Liver (tissue), 8 donors: ENCODE measurements at regions not wholly inside any gene's neighbourhood (a gene's known extent, or its start where the extent isn't known, plus 50 kb on each side); places are given as distances from the start of the nearest gene placed in this dataset.
"Not testable (repeated sequence)": the region's sequence is repeated elsewhere in the genome, so short reads cannot be mapped to it uniquely, and the experiment has no call there.

Experiments used
- DNase-seq: peaks from one replicate; pipeline ENCODE4 v3.0.0-alpha.2; 2017; ENCODE audit warnings: low spot score
- H3K27ac ChIP-seq, 2 donors: one replicate each; pipeline ENCODE4 v1.7.0; 2013; ENCODE audit warnings: inconsistent platforms in 2 of 2, low read length in 2 of 2, control low read depth in 1 of 2, low read depth in 1 of 2, mild to moderate bottlenecking in 1 of 2
- H3K27me3 ChIP-seq, 4 donors: one replicate each; pipeline versions ENCODE4 v1.6.1 to v1.7.0; 2013; ENCODE audit warnings: low read length in 3 of 4, inconsistent platforms in 1 of 4, mild to moderate bottlenecking in 1 of 4, moderate library complexity in 1 of 4; ENCODE audit not compliant: control insufficient read depth in 4 of 4, insufficient read depth in 4 of 4
- H3K36me3 ChIP-seq, 4 donors: one replicate each; pipeline versions ENCODE4 v1.6.1 to v1.7.0; 2013; ENCODE audit warnings: low read length in 3 of 4, mild to moderate bottlenecking in 3 of 4, low read depth in 1 of 4, moderate library complexity in 1 of 4; ENCODE audit not compliant: control insufficient read depth in 4 of 4, insufficient read depth in 3 of 4
- H3K4me1 ChIP-seq, 4 donors: one replicate each; pipeline versions ENCODE4 v1.6.1 to v1.7.0; 2013; ENCODE audit warnings: low read length in 3 of 4, mild to moderate bottlenecking in 3 of 4, moderate library complexity in 1 of 4; ENCODE audit not compliant: control insufficient read depth in 4 of 4, insufficient read depth in 4 of 4
- H3K4me3 ChIP-seq, 3 donors: one replicate each; pipeline versions ENCODE4 v1.6.1 to v1.7.0; 2013; ENCODE audit warnings: low read length in 3 of 3, control low read depth in 1 of 3, low read depth in 1 of 3, mild to moderate bottlenecking in 1 of 3
- H3K9ac ChIP-seq, 2 donors: one replicate each; pipeline ENCODE4 v1.7.0; 2013; ENCODE audit warnings: low read length in 2 of 2, mild to moderate bottlenecking in 2 of 2, moderate library complexity in 2 of 2, control low read depth in 1 of 2, low read depth in 1 of 2
- H3K9me3 ChIP-seq, 4 donors: one replicate each; pipeline versions ENCODE4 v1.6.1 to v1.7.0; 2013; ENCODE audit warnings: low read length in 3 of 4; ENCODE audit not compliant: control insufficient read depth in 4 of 4
- EGR1 ChIP-seq, 2 donors: IDR thresholded peaks; 2 replicates each; pipeline ENCODE4 v1.6.1; 2016 to 2018; ENCODE audit warnings: antibody characterized with exemption in 2 of 2, low read depth in 2 of 2
- FOXA2 ChIP-seq: IDR thresholded peaks from 2 replicates; pipeline ENCODE4 v1.6.1; 2016; ENCODE audit warnings: antibody characterized with exemption
- GABPA ChIP-seq, 2 donors: IDR thresholded peaks in 1 of 2; conservative IDR thresholded peaks in 1 of 2; 2 replicates each; pipeline ENCODE4 v1.6.1; 2016; ENCODE audit warnings: antibody characterized with exemption in 2 of 2, mild to moderate bottlenecking in 1 of 2, moderate library complexity in 1 of 2
- HNF4A ChIP-seq, 2 donors: conservative IDR thresholded peaks; 2 replicates each; pipeline ENCODE4 v1.6.1; 2016; ENCODE audit warnings: antibody characterized with exemption in 2 of 2, mild to moderate bottlenecking in 2 of 2
- HNF4G ChIP-seq: IDR thresholded peaks from 2 replicates; pipeline ENCODE4 v1.6.1; 2016; ENCODE audit warnings: antibody characterized with exemption
- JUND ChIP-seq, 2 donors: IDR thresholded peaks; 2 replicates each; pipeline ENCODE4 v1.6.1; 2016; ENCODE audit warnings: antibody characterized with exemption in 2 of 2
- NR2F2 ChIP-seq: IDR thresholded peaks from 2 replicates; pipeline ENCODE4 v1.6.1; 2016; ENCODE audit warnings: antibody characterized with exemption
- RAD21 ChIP-seq, 2 donors: IDR thresholded peaks; 2 replicates each; pipeline ENCODE4 v1.6.1; 2016; ENCODE audit warnings: antibody characterized with exemption in 2 of 2, mild to moderate bottlenecking in 2 of 2
- RXRA ChIP-seq, 2 donors: IDR thresholded peaks; 2 replicates each; pipeline ENCODE4 v1.6.1; 2017 to 2018; ENCODE audit warnings: antibody characterized with exemption in 2 of 2, mild to moderate bottlenecking in 1 of 2
- SP1 ChIP-seq: IDR thresholded peaks from 2 replicates; pipeline ENCODE4 v1.6.1; 2018; ENCODE audit warnings: antibody characterized with exemption, mild to moderate bottlenecking
- TAF1 ChIP-seq: conservative IDR thresholded peaks from 2 replicates; pipeline ENCODE4 v1.6.1; 2016; ENCODE audit warnings: antibody characterized with exemption, mild to moderate bottlenecking
- YY1 ChIP-seq: IDR thresholded peaks from 2 replicates; pipeline ENCODE4 v1.6.1; 2016; ENCODE audit warnings: antibody characterized with exemption, mild to moderate bottlenecking
- WGBS: extraction: QIAGEN DNeasy Blood & Tissue Kit; methylation state at CpG from one replicate; pipeline ENCODE4 v1.1.7; 2013; 5-methylcytosine and 5-hydroxymethylcytosine counted together
- TF ChIP-seq, protein P1 (sequence below): IDR thresholded peaks from 2 replicates; pipeline ENCODE4 v1.6.1; 2016; ENCODE audit warnings: antibody characterized with exemption
- TF ChIP-seq, protein P2 (sequence below): IDR thresholded peaks from 2 replicates; pipeline ENCODE4 v1.6.1; 2016; ENCODE audit warnings: antibody characterized with exemption
- TF ChIP-seq, protein P3 (sequence below): IDR thresholded peaks from 2 replicates; pipeline ENCODE4 v1.6.1; 2016; ENCODE audit warnings: antibody characterized with exemption, mild to moderate bottlenecking
- TF ChIP-seq, protein P4 (sequence below): fragments of 150-350 bp; IDR thresholded peaks from 2 replicates; pipeline ENCODE4 v1.5.1; 2017; ENCODE audit warnings: improper control_type of control experiment, low read depth, low read length; ENCODE audit not compliant: missing input control
- TF ChIP-seq, protein P5 (sequence below): IDR thresholded peaks from 2 replicates; pipeline ENCODE4 v1.6.1; 2016; ENCODE audit warnings: antibody characterized with exemption
- donor health status: healthy.
- donor health status: healthy.
- donor health status: healthy.
- donor health status: healthy.
- donor health status: healthy.

DNA sequence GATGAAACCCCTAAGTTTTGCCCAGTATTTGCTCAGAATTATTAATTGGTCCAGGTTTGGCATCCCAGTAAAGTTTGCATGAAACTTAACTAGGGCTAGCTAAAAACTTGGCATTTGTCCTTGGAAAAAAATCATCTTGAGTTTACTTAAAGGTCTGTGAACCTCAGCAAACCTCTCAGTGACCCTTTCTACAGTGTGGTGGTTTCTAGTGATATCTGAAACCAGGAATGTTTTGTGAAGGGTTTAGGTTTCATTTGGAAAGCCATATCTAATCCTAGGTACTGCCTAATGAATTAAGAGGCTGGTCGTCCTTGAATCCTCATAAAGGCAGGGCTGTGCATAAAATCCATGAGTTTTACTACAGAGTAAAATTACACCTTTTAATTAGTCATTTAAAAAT lies 218.5 kb upstream of the ANKRD50 start:
- Histone ChIP-seq H3K27me3 (no peaks in the 10 kb centered on the region), H3K36me3 (no peaks in the 10 kb centered on the region), H3K9ac (no peak overlapping the region), H3K9me3 (no peaks in the 10 kb centered on the region), H3K27ac (no peak overlapping the region), H3K4me1 (peaks cover 0 to 3% (median 0%) of the 10 kb centered on the region in 4 donors), H3K4me3 (no peak overlapping the region)
- WGBS: 58% methylated on average over 1 of the region's 1 CpG
- TF ChIP-seq RXRA (IDR thresholded peaks at IDR 0.05) (peak in 1 of 2 donors; percentile 30), SP1 (no peak)
- DNase-seq: no peak

DNA sequence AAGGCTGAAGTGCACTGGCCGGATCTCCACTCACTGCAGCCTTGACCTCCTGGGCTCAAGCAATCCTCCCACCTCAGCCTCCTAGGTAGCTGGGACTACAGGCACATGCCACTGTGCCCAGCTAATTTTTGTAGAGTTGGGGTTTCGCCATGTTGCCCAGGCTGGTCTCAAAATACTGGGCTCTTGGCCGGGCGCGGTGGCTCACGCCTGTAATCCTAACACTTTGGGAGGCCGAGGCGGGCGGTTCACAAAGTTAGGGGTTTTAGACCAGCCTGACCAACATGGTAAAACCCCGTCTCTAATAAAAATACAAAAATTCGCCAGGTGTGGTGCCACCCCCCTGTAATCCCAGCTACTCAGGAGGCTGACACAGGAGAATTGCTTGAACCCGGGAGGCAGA lies 210.2 kb upstream of the ANKRD50 start:
- not testable (repeated sequence) for H3K27me3 ChIP-seq, H3K27ac ChIP-seq, H3K36me3 ChIP-seq, H3K4me1 ChIP-seq, H3K9ac ChIP-seq, H3K9me3 ChIP-seq, H3K4me3 ChIP-seq, DNase-seq
- WGBS: 94% methylated on average over 12 of the region's 12 CpGs

DNA sequence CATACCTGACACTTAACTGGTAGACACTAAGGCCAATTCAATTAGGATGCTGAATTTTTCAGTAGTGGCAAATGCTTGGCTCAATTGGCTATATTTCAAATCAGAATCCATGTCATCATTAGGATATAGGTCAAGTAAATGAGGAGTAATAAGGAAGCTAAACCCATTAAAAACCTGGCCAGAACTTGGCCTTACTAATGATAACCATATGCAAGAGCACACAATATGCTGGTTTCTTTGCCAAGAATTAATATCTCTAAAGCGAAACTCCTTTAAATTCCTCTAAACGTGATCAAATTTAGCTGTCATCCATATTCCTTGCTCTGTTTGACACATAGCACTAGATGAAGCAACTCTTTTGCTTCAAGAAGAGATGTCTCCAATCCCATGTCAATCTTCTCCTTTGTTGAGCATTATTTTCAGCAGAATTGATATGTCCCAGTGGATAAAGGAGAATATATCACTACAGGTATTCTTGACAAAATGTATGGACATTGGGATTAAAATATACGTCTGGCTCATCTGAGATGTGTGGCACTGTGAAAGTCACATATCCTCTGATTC lies 206.1 kb upstream of the ANKRD50 start:
- Histone ChIP-seq H3K9ac (no peak overlapping the region), H3K27me3 (peaks cover 0 to 2% (median 0%) of the 10 kb centered on the region in 4 donors), H3K27ac (no peak overlapping the region), H3K9me3 (no peaks in the 10 kb centered on the region), H3K4me1 (no peaks in the 10 kb centered on the region), H3K4me3 (no peak overlapping the region), H3K36me3 (no peaks in the 10 kb centered on the region)
- DNase-seq: no peak
- TF ChIP-seq, protein P1, sequence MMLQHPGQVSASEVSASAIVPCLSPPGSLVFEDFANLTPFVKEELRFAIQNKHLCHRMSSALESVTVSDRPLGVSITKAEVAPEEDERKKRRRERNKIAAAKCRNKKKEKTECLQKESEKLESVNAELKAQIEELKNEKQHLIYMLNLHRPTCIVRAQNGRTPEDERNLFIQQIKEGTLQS: no peak
- TF ChIP-seq, protein P2, sequence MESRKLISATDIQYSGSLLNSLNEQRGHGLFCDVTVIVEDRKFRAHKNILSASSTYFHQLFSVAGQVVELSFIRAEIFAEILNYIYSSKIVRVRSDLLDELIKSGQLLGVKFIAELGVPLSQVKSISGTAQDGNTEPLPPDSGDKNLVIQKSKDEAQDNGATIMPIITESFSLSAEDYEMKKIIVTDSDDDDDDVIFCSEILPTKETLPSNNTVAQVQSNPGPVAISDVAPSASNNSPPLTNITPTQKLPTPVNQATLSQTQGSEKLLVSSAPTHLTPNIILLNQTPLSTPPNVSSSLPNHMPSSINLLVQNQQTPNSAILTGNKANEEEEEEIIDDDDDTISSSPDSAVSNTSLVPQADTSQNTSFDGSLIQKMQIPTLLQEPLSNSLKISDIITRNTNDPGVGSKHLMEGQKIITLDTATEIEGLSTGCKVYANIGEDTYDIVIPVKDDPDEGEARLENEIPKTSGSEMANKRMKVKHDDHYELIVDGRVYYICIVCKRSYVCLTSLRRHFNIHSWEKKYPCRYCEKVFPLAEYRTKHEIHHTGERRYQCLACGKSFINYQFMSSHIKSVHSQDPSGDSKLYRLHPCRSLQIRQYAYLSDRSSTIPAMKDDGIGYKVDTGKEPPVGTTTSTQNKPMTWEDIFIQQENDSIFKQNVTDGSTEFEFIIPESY: no peak
- no peak for TF ChIP-seq JUND (IDR thresholded peaks at IDR 0.05)
- TF ChIP-seq EGR1 (IDR thresholded peaks at IDR 0.05; ENCODE audit: low read depth in 2 of 2): no peak
- no peak for TF ChIP-seq RXRA (IDR thresholded peaks at IDR 0.05)
- TF ChIP-seq FOXA2: no peak
- TF ChIP-seq RAD21 (IDR thresholded peaks at IDR 0.05): no peak
- TF ChIP-seq GABPA (IDR thresholded peaks at IDR 0.05 in 1 of 2, conservative IDR thresholded peaks at IDR 0.05 in 1 of 2): no peak
- TF ChIP-seq NR2F2: no peak
- no peak for TF ChIP-seq YY1
- TF ChIP-seq, protein P3, sequence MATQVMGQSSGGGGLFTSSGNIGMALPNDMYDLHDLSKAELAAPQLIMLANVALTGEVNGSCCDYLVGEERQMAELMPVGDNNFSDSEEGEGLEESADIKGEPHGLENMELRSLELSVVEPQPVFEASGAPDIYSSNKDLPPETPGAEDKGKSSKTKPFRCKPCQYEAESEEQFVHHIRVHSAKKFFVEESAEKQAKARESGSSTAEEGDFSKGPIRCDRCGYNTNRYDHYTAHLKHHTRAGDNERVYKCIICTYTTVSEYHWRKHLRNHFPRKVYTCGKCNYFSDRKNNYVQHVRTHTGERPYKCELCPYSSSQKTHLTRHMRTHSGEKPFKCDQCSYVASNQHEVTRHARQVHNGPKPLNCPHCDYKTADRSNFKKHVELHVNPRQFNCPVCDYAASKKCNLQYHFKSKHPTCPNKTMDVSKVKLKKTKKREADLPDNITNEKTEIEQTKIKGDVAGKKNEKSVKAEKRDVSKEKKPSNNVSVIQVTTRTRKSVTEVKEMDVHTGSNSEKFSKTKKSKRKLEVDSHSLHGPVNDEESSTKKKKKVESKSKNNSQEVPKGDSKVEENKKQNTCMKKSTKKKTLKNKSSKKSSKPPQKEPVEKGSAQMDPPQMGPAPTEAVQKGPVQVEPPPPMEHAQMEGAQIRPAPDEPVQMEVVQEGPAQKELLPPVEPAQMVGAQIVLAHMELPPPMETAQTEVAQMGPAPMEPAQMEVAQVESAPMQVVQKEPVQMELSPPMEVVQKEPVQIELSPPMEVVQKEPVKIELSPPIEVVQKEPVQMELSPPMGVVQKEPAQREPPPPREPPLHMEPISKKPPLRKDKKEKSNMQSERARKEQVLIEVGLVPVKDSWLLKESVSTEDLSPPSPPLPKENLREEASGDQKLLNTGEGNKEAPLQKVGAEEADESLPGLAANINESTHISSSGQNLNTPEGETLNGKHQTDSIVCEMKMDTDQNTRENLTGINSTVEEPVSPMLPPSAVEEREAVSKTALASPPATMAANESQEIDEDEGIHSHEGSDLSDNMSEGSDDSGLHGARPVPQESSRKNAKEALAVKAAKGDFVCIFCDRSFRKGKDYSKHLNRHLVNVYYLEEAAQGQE: no peak
- TF ChIP-seq, protein P4, sequence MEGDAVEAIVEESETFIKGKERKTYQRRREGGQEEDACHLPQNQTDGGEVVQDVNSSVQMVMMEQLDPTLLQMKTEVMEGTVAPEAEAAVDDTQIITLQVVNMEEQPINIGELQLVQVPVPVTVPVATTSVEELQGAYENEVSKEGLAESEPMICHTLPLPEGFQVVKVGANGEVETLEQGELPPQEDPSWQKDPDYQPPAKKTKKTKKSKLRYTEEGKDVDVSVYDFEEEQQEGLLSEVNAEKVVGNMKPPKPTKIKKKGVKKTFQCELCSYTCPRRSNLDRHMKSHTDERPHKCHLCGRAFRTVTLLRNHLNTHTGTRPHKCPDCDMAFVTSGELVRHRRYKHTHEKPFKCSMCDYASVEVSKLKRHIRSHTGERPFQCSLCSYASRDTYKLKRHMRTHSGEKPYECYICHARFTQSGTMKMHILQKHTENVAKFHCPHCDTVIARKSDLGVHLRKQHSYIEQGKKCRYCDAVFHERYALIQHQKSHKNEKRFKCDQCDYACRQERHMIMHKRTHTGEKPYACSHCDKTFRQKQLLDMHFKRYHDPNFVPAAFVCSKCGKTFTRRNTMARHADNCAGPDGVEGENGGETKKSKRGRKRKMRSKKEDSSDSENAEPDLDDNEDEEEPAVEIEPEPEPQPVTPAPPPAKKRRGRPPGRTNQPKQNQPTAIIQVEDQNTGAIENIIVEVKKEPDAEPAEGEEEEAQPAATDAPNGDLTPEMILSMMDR: no peak
- no peak for TF ChIP-seq SP1
- TF ChIP-seq, protein P5, sequence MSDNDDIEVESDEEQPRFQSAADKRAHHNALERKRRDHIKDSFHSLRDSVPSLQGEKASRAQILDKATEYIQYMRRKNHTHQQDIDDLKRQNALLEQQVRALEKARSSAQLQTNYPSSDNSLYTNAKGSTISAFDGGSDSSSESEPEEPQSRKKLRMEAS: no peak
- TF ChIP-seq TAF1: no peak
- TF ChIP-seq HNF4G: no peak
- TF ChIP-seq HNF4A (conservative IDR thresholded peaks at IDR 0.05): no peak
- 85% methylated on average over 3 of the region's 3 CpGs for WGBS
